GM23338 (cell line): ENCODE measurements at regions not wholly inside any gene's neighbourhood (a gene's known extent, or its start where the extent isn't known, plus 50 kb on each side); places are given as distances from the start of the nearest gene placed in this dataset.
A peak's percentile ranks its signal among the peaks of the same experiment; 100 is the strongest.

Source experiments
- ATAC-seq: fragments of 200-7000 bp; cut with Tn5 transposase; 3 replicates; pipeline ENCODE4 v1.9.1; 2020
- DNase-seq: peaks from one replicate; pipeline ENCODE4 v3.0.0-alpha.2; 2015; ENCODE audit warnings: low spot score
- H2AFZ ChIP-seq: fragments of 200-600 bp; sonication (generic); 2 replicates; pipeline ENCODE4 v1.8.0; 2016; ENCODE audit warnings: antibody characterized with exemption, mild to moderate bottlenecking, moderate library complexity
- H3F3A ChIP-seq: fragments of 200-600 bp; sonication (generic); replicated peaks from 2 replicates; pipeline ENCODE4 v1.8.0; 2017; ENCODE audit warnings: antibody characterized with exemption, mixed run types, low read depth
- H3K27ac ChIP-seq: fragments of 200-600 bp; sonication (generic); 2 replicates; pipeline ENCODE4 v1.6.1; 2016; ENCODE audit warnings: low read depth
- H3K27me3 ChIP-seq: fragments of 200-600 bp; sonication (generic); 2 replicates; pipeline ENCODE4 v1.8.0; 2016; ENCODE audit warnings: mild to moderate bottlenecking, mixed run types, moderate library complexity; ENCODE audit not compliant: insufficient read depth
- H3K36me3 ChIP-seq: fragments of 200-600 bp; sonication (generic); 2 replicates; pipeline ENCODE4 v1.8.0; 2016; ENCODE audit warnings: mild to moderate bottlenecking; ENCODE audit not compliant: insufficient read depth
- H3K4me1 ChIP-seq: fragments of 200-600 bp; sonication (generic); 2 replicates; pipeline ENCODE4 v1.8.0; 2016; ENCODE audit warnings: mild to moderate bottlenecking, moderate library complexity; ENCODE audit not compliant: insufficient read depth
- H3K4me2 ChIP-seq: fragments of 200-600 bp; sonication (generic); 2 replicates; pipeline ENCODE4 v1.7.1; 2017; ENCODE audit warnings: mixed run types
- H3K4me3 ChIP-seq: fragments of 200-600 bp; sonication (generic); 2 replicates; pipeline ENCODE4 v1.6.1; 2016; ENCODE audit warnings: mixed run types
- H3K79me2 ChIP-seq: fragments of 200-600 bp; sonication (generic); replicated peaks from 2 replicates; pipeline ENCODE4 v1.8.0; 2017; ENCODE audit warnings: mild to moderate bottlenecking; ENCODE audit not compliant: insufficient read depth
- H3K9me2 ChIP-seq: fragments of 200-600 bp; sonication (generic); 2 replicates; pipeline ENCODE4 v1.8.0; 2017; ENCODE audit not compliant: insufficient read depth
- H4K20me1 ChIP-seq: fragments of 200-600 bp; sonication (generic); replicated peaks from 2 replicates; pipeline ENCODE4 v1.8.0; 2017; ENCODE audit warnings: mild to moderate bottlenecking; ENCODE audit not compliant: insufficient read depth
- H3K27ac Mint-ChIP-seq: 2 replicates; pipeline ENCODE4 v1.8.0; 2020; ENCODE audit warnings: inconsistent platforms, mild to moderate bottlenecking, moderate library complexity, mixed read lengths
- H3K27me3 Mint-ChIP-seq: 3 replicates; pipeline ENCODE4 v1.8.0; 2022; ENCODE audit warnings: low read depth, mild to moderate bottlenecking, moderate library complexity, mixed read lengths, inconsistent platforms; ENCODE audit not compliant: insufficient read depth, poor library complexity
- H3K36me3 Mint-ChIP-seq: 3 replicates; pipeline ENCODE4 v1.8.0; 2021; ENCODE audit warnings: low read depth, mild to moderate bottlenecking, inconsistent platforms, moderate library complexity, mixed read lengths
- H3K4me1 Mint-ChIP-seq: 3 replicates; pipeline ENCODE4 v1.8.0; 2020; ENCODE audit warnings: mild to moderate bottlenecking, inconsistent platforms, mixed read lengths
- H3K4me3 Mint-ChIP-seq: 3 replicates; pipeline ENCODE4 v1.8.0; 2021; ENCODE audit warnings: moderate library complexity, mild to moderate bottlenecking, inconsistent platforms, mixed read lengths
- H3K9me3 Mint-ChIP-seq: 3 replicates; pipeline ENCODE4 v1.8.0; 2020; ENCODE audit warnings: moderate library complexity, mild to moderate bottlenecking, inconsistent platforms, mixed read lengths
- CREB1 ChIP-seq: fragments of 250-450 bp; sonication (Bioruptor Pico); IDR thresholded peaks from 2 replicates; pipeline ENCODE4 v1.5.0; 2020; ENCODE audit warnings: low read depth, mild to moderate bottlenecking, moderate library complexity
- EZH2 ChIP-seq: fragments of 200-600 bp; sonication (generic); IDR thresholded peaks from one replicate; pipeline ENCODE4 v1.8.0; 2017; ENCODE audit warnings: antibody characterized with exemption, mild to moderate bottlenecking, low read depth; ENCODE audit not compliant: unreplicated experiment
- EZH2phosphoT487 ChIP-seq: fragments of 200-600 bp; sonication (generic); IDR thresholded peaks from one replicate; pipeline ENCODE4 v1.8.1; 2018; ENCODE audit warnings: antibody characterized with exemption; ENCODE audit not compliant: unreplicated experiment
- JUNB ChIP-seq: IDR thresholded peaks from one replicate; pipeline ENCODE4 v1.6.1; 2016; ENCODE audit warnings: antibody characterized with exemption; ENCODE audit not compliant: unreplicated experiment
- NANOG ChIP-seq: IDR thresholded peaks from 2 replicates; pipeline ENCODE4 v1.6.1; 2016; ENCODE audit warnings: antibody characterized with exemption, borderline replicate concordance
- POLR2AphosphoS5 ChIP-seq: IDR thresholded peaks from 2 replicates; pipeline ENCODE4 v1.6.1; 2016; ENCODE audit warnings: antibody characterized with exemption, low read depth
- STAT1 ChIP-seq: IDR thresholded peaks from one replicate; pipeline ENCODE4 v1.6.1; 2016; ENCODE audit warnings: antibody characterized with exemption; ENCODE audit not compliant: unreplicated experiment
- ZNF114 ChIP-seq: fragments of 250-450 bp; sonication (Bioruptor Pico); IDR thresholded peaks from 2 replicates; pipeline ENCODE4 v1.5.0; 2020; ENCODE audit warnings: mild to moderate bottlenecking, moderate library complexity
- ZNF331 ChIP-seq: fragments of 250-450 bp; sonication (Bioruptor Pico); IDR thresholded peaks from 2 replicates; pipeline ENCODE4 v1.5.0; 2020; ENCODE audit warnings: low read depth, mild to moderate bottlenecking, moderate library complexity
- TF ChIP-seq, protein P1 (sequence below): IDR thresholded peaks from 2 replicates; pipeline ENCODE4 v1.6.1; 2016; ENCODE audit warnings: antibody characterized with exemption
- TF ChIP-seq, protein P2 (sequence below), 2 experiments: fragments of 200-600 bp in 1 of 2; sonication (generic) in 1 of 2; conservative IDR thresholded peaks; 2 replicates each; pipeline versions ENCODE4 v1.5.1 to v1.6.1; 2016 to 2017; ENCODE audit warnings: antibody characterized with exemption in 2 of 2, low read depth in 2 of 2, mild to moderate bottlenecking in 2 of 2, moderate library complexity in 1 of 2
- TF ChIP-seq, protein P3 (sequence below): IDR thresholded peaks from one replicate; pipeline ENCODE4 v1.6.1; 2018; ENCODE audit warnings: antibody characterized with exemption; ENCODE audit not compliant: unreplicated experiment

DNA sequence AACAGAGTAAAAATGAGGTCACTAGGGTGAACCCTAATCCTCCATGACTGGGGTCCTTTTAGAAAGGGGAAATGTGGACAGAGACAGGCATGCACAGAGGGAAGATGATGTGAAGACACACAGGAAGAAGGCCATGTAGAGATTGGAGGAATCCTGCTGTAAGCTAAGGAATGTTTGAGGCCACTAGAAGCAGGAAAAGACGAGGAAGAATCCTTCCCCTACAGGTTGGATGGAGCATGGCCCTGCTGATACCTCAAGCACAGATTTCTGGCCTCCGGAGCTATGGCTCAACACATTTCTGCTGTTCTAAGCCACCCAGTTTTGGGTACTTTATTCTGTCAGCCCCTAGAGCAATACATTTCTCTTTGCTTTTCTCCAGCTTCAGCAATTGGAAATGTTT is 486.9 kb downstream of the MIAT start:
- no peaks in the 10 kb centered on the region for H3K36me3 ChIP-seq
- no peaks in the 10 kb centered on the region for H3K4me1 ChIP-seq
- H2AFZ ChIP-seq: no peak overlapping the region
- Mint-ChIP-seq H3K27ac (no peak overlapping the region), H3K9me3 (no peaks in the 10 kb centered on the region), H3K4me1 (peaks cover 2% of the 10 kb centered on the region; the same call in 1 of the 3 replicates), H3K36me3 (no peaks in the 10 kb centered on the region), H3K27me3 (peaks cover 3% of the 10 kb centered on the region), H3K4me3 (no peak overlapping the region)
- peak; percentile 63 for DNase-seq
- no peaks in the 10 kb centered on the region for H3K79me2 ChIP-seq
- H3F3A ChIP-seq: no peaks in the 10 kb centered on the region
- H3K27me3 ChIP-seq: no peaks in the 10 kb centered on the region
- ATAC-seq: peak; percentile 75
- no peak overlapping the region for H3K27ac ChIP-seq
- no peak overlapping the region for H3K4me2 ChIP-seq
- no peaks in the 10 kb centered on the region for H3K9me2 ChIP-seq
- no peaks in the 10 kb centered on the region for H4K20me1 ChIP-seq
- no peak for TF ChIP-seq ZNF114 (CRISPR knock-in tag)
- TF ChIP-seq, protein P1, sequence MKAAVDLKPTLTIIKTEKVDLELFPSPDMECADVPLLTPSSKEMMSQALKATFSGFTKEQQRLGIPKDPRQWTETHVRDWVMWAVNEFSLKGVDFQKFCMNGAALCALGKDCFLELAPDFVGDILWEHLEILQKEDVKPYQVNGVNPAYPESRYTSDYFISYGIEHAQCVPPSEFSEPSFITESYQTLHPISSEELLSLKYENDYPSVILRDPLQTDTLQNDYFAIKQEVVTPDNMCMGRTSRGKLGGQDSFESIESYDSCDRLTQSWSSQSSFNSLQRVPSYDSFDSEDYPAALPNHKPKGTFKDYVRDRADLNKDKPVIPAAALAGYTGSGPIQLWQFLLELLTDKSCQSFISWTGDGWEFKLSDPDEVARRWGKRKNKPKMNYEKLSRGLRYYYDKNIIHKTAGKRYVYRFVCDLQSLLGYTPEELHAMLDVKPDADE: no peak
- TF ChIP-seq, protein P2, sequence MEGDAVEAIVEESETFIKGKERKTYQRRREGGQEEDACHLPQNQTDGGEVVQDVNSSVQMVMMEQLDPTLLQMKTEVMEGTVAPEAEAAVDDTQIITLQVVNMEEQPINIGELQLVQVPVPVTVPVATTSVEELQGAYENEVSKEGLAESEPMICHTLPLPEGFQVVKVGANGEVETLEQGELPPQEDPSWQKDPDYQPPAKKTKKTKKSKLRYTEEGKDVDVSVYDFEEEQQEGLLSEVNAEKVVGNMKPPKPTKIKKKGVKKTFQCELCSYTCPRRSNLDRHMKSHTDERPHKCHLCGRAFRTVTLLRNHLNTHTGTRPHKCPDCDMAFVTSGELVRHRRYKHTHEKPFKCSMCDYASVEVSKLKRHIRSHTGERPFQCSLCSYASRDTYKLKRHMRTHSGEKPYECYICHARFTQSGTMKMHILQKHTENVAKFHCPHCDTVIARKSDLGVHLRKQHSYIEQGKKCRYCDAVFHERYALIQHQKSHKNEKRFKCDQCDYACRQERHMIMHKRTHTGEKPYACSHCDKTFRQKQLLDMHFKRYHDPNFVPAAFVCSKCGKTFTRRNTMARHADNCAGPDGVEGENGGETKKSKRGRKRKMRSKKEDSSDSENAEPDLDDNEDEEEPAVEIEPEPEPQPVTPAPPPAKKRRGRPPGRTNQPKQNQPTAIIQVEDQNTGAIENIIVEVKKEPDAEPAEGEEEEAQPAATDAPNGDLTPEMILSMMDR (conservative IDR thresholded peaks at IDR 0.05; ENCODE audit: low read depth in 2 of 2): peak in 1 of 2 experiments; percentile 33; a peak in 2 of 4 replicates
- TF ChIP-seq STAT1: no peak
- H3K4me3 ChIP-seq: no peak overlapping the region

DNA sequence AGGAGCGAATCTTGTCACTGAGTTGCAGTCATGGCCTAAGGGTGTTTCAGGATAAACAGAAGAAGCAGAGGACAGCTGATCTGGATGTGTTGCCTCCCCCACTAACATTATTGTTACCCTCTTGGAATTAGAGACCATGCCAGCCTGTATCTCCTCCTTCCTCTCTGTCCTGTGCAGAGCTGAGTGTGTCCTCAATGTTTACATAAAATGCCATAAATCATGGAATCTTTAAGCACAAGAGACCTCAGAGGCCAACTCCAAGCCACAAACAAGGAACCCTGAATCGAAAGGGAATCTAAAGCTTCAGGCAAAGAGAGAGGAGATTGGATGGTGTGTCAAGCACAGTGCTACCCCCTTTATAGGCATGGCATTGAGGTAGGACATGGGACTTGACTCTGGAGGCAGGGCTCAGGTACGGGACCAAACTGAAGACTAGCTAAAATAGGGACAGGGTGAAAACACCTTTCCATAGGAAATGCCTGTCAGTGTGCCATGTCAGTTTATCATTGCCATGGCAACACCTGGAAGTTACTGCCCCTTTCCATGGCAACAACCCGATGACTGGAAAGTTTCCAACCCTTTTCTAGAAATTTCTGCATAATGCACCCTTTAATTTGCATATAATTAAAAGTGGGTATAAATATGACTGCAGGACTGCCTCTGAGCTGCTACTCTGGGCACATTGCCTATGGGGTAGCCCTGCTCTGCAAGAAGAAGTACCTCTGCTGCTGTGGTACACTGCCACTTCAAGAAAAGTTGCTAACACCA is 489.7 kb downstream of the MIAT start:
- no peaks in the 10 kb centered on the region for H3K36me3 Mint-ChIP-seq
- no peak overlapping the region for H3K27ac Mint-ChIP-seq
- Histone ChIP-seq H3K36me3 (no peaks in the 10 kb centered on the region), H3K4me2 (no peak overlapping the region), H4K20me1 (no peaks in the 10 kb centered on the region), H3K27ac (no peak overlapping the region), H3K4me1 (no peaks in the 10 kb centered on the region), H3K79me2 (no peaks in the 10 kb centered on the region), H3K4me3 (no peak overlapping the region), H3K27me3 (no peaks in the 10 kb centered on the region), H3K9me2 (no peaks in the 10 kb centered on the region), H2AFZ (no peak overlapping the region), H3F3A (no peaks in the 10 kb centered on the region)
- H3K27me3 Mint-ChIP-seq: peaks cover 3% of the 10 kb centered on the region
- peaks cover 11% of the 10 kb centered on the region for H3K4me1 Mint-ChIP-seq
- TF ChIP-seq NANOG (no peak), POLR2AphosphoS5 (no peak), EZH2phosphoT487 (no peak), CREB1 (no peak), EZH2 (no peak), STAT1 (no peak), JUNB (no peak), ZNF331 (CRISPR knock-in tag) (no peak), ZNF114 (CRISPR knock-in tag) (no peak)
- TF ChIP-seq, protein P1: no peak
- TF ChIP-seq, protein P2 (conservative IDR thresholded peaks at IDR 0.05; ENCODE audit: low read depth in 2 of 2): no peak
- TF ChIP-seq, protein P3, sequence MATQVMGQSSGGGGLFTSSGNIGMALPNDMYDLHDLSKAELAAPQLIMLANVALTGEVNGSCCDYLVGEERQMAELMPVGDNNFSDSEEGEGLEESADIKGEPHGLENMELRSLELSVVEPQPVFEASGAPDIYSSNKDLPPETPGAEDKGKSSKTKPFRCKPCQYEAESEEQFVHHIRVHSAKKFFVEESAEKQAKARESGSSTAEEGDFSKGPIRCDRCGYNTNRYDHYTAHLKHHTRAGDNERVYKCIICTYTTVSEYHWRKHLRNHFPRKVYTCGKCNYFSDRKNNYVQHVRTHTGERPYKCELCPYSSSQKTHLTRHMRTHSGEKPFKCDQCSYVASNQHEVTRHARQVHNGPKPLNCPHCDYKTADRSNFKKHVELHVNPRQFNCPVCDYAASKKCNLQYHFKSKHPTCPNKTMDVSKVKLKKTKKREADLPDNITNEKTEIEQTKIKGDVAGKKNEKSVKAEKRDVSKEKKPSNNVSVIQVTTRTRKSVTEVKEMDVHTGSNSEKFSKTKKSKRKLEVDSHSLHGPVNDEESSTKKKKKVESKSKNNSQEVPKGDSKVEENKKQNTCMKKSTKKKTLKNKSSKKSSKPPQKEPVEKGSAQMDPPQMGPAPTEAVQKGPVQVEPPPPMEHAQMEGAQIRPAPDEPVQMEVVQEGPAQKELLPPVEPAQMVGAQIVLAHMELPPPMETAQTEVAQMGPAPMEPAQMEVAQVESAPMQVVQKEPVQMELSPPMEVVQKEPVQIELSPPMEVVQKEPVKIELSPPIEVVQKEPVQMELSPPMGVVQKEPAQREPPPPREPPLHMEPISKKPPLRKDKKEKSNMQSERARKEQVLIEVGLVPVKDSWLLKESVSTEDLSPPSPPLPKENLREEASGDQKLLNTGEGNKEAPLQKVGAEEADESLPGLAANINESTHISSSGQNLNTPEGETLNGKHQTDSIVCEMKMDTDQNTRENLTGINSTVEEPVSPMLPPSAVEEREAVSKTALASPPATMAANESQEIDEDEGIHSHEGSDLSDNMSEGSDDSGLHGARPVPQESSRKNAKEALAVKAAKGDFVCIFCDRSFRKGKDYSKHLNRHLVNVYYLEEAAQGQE: no peak
- H3K9me3 Mint-ChIP-seq: no peaks in the 10 kb centered on the region
- DNase-seq (no peak), ATAC-seq (no peak)
- H3K4me3 Mint-ChIP-seq: no peak overlapping the region
